ENCODE measurements at regions not wholly inside any gene's neighbourhood (a gene's known extent, or its start where the extent isn't known, plus 50 kb on each side); places are given as distances from the start of the nearest gene placed in this dataset.

GRCh38 chr17:6286233-6286632 is 148.7 kb downstream of the AIPL1 start:
- TF ChIP-seq CTCF (conservative IDR thresholded peaks at IDR 0.05; ENCODE audit: low read length) (no peak), EZH2phosphoT487 (IDR thresholded peaks at IDR 0.05; ENCODE audit: borderline replicate concordance) (no peak)
